ENCODE measurements at regions not wholly inside any gene's neighbourhood (a gene's known extent, or its start where the extent isn't known, plus 50 kb on each side); places are given as distances from the start of the nearest gene placed in this dataset.

DNA sequence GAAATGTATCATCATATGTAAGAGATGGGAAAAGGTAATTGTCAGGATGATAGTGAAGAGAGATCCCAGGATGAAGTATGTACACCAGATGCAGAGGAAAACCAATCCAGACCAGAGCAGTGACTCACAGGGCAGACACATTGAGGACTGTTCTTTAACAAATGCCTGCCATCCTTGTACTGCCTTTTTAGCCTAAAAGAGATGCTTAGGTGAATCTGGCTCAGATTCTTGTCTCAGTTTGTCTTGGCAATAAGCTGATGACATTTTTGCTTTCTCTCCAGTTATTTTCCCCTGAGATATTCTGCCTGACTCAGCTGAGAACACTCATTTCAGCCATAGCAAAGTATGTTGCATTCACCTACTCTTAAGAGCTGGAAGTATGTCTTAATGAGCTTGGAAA lies 405.3 kb upstream of the USP15 start:
- no peaks in the 10 kb centered on the region for H3K27me3 ChIP-seq (ENCODE audit: control insufficient read depth, insufficient read depth, low read length)
- TF ChIP-seq, protein P1, sequence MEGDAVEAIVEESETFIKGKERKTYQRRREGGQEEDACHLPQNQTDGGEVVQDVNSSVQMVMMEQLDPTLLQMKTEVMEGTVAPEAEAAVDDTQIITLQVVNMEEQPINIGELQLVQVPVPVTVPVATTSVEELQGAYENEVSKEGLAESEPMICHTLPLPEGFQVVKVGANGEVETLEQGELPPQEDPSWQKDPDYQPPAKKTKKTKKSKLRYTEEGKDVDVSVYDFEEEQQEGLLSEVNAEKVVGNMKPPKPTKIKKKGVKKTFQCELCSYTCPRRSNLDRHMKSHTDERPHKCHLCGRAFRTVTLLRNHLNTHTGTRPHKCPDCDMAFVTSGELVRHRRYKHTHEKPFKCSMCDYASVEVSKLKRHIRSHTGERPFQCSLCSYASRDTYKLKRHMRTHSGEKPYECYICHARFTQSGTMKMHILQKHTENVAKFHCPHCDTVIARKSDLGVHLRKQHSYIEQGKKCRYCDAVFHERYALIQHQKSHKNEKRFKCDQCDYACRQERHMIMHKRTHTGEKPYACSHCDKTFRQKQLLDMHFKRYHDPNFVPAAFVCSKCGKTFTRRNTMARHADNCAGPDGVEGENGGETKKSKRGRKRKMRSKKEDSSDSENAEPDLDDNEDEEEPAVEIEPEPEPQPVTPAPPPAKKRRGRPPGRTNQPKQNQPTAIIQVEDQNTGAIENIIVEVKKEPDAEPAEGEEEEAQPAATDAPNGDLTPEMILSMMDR (IDR thresholded peaks at IDR 0.05; ENCODE audit: insufficient read depth, low read length, poor library complexity, severe bottlenecking), result no peak
- DNase-seq (ENCODE audit: low read depth), result no peak

DNA sequence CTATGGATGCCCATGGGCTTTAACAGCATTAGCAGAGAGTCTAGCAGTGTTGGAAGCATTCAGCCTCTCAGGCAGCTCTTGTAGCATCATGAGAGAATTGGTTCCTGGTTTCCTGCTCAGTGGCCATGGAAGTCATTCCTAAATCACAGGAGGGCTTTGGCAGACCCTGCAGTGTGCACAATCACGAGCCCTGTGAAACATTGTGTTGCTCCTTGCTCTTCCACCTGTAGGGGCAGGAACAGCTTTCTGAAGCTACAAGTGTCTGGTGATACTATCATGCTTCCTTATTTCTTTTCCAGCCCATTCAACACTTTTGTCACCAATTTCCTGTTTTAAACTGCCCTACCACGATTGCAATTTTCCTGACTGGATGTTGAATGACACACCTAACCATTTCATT lies 402.2 kb upstream of the USP15 start:
- Histone ChIP-seq H3K4me3 (ENCODE audit: low read depth, low read length) (no peak overlapping the region), H3K36me3 (ENCODE audit: control insufficient read depth, insufficient read depth, low read length) (no peaks in the 10 kb centered on the region), H3K27me3 (ENCODE audit: control insufficient read depth, insufficient read depth, low read length) (no peaks in the 10 kb centered on the region)
- DNase-seq (ENCODE audit: low read depth), result no peak
- TF ChIP-seq, protein P1 (IDR thresholded peaks at IDR 0.05; ENCODE audit: insufficient read depth, low read length, poor library complexity, severe bottlenecking), result no peak

More for the DNA sequence above, 405.3 kb upstream of the USP15 start:
- H3K36me3 ChIP-seq (ENCODE audit: control insufficient read depth, insufficient read depth, low read length), result no peaks in the 10 kb centered on the region
- H3K4me3 ChIP-seq (ENCODE audit: low read depth, low read length), result no peak overlapping the region

DNA sequence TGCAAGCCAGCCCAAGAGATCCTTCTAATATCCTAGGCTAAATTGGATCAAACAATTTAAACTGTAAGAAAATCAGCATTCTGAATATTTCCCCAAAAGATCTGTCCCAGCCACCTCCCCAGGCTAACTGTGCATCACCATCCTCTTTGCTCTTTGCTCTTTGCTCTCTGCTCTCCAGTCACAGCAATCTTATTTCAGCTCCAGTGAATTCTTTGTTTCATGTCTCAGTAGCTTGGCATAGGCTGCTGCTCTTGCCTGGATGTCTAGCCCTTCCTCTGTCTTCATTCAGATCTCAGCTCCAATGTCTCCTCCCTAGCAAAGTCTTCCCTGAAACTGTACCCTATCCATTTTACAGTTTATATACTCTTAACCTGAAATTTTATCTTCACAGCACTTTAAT lies 399.8 kb upstream of the USP15 start:
- no peak for DNase-seq (ENCODE audit: low read depth)
- TF ChIP-seq, protein P1 (IDR thresholded peaks at IDR 0.05; ENCODE audit: insufficient read depth, low read length, poor library complexity, severe bottlenecking), result no peak
- no peaks in the 10 kb centered on the region for H3K36me3 ChIP-seq (ENCODE audit: control insufficient read depth, insufficient read depth, low read length)
- no peaks in the 10 kb centered on the region for H3K27me3 ChIP-seq (ENCODE audit: control insufficient read depth, insufficient read depth, low read length)
- no peak overlapping the region for H3K4me3 ChIP-seq (ENCODE audit: low read depth, low read length)

DNA sequence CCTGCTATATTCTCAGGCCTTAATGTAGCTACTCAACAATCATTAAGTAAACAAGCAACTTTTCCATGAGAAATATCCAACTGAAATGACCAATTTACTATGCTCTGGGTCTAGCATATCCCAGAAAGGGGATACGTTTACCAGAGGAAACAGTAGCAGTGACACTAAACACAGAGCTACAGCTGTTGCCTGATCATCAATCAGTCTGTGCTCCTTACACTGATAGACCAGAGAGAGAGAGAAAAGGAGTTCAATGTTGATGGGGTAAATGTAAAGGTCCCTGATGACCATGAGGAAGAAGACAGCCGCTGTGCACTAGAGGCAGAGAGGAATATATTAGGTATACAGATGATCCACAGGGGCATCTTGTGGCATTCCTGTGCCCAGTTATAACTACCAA lies 397.2 kb upstream of the USP15 start:
- DNase-seq (ENCODE audit: low read depth), result no peak
- H3K36me3 ChIP-seq (ENCODE audit: control insufficient read depth, insufficient read depth, low read length), result no peaks in the 10 kb centered on the region
- H3K4me3 ChIP-seq (ENCODE audit: low read depth, low read length), result no peak overlapping the region
- no peaks in the 10 kb centered on the region for H3K27me3 ChIP-seq (ENCODE audit: control insufficient read depth, insufficient read depth, low read length)
- TF ChIP-seq, protein P1 (IDR thresholded peaks at IDR 0.05; ENCODE audit: insufficient read depth, low read length, poor library complexity, severe bottlenecking), result no peak

DNA sequence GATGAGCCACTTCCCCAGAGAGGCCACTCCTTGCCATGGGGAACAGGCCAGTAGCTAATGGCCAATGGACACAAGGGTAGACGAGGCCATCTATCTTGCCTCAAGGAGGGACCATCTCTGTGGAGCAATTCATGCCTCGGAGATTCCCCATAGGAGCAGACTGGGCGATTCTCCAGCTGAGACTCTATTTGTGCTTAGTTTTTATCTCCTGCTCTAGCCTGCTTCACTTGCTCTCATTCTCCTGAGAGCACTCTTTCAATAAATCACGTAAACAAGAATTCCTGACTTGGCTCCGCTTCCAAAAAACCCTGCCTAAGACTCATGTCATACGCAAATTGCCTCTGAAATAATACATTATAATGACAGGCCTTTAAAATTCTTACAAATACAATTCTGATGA lies 396.4 kb upstream of the USP15 start:
- Histone ChIP-seq H3K4me3 (ENCODE audit: low read depth, low read length) (no peak overlapping the region), H3K27me3 (ENCODE audit: control insufficient read depth, insufficient read depth, low read length) (no peaks in the 10 kb centered on the region), H3K36me3 (ENCODE audit: control insufficient read depth, insufficient read depth, low read length) (no peaks in the 10 kb centered on the region)
- no peak for DNase-seq (ENCODE audit: low read depth)
- TF ChIP-seq, protein P1 (IDR thresholded peaks at IDR 0.05; ENCODE audit: insufficient read depth, low read length, poor library complexity, severe bottlenecking), result no peak

DNA sequence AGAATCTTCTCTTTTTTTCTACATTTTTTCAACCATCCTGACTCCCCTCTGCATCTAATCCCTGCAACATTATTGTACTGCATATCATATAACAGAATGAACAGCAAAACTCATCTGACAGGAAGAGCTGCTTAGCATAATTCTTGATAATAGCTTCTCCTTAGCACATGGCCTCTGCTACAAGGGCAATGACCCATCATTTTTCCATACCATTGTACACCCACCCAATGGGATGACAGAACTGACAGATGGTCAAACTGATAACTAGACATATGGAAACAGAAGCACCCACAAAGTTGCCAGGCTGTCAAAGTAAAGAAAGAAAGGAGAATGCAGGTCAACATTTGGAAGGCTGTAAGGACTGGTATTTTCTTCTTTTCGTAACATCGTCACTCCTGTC lies 390.4 kb upstream of the USP15 start:
- no peak for DNase-seq (ENCODE audit: low read depth)
- TF ChIP-seq, protein P1 (IDR thresholded peaks at IDR 0.05; ENCODE audit: insufficient read depth, low read length, poor library complexity, severe bottlenecking), result no peak
- Histone ChIP-seq H3K36me3 (ENCODE audit: control insufficient read depth, insufficient read depth, low read length) (no peaks in the 10 kb centered on the region), H3K27me3 (ENCODE audit: control insufficient read depth, insufficient read depth, low read length) (no peaks in the 10 kb centered on the region), H3K4me3 (ENCODE audit: low read depth, low read length) (no peak overlapping the region)

Data from kidney epithelial cell (primary cell).